PC-3 (cell line): ENCODE measurements at regions not wholly inside any gene's neighbourhood (a gene's known extent, or its start where the extent isn't known, plus 50 kb on each side); places are given as distances from the start of the nearest gene placed in this dataset.

ENCODE experiments used
- ATAC-seq: fragments of 200-7000 bp; cut with Tn5 transposase; 2 replicates; pipeline ENCODE4 v1.9.1; 2020; ENCODE audit warnings: mild to moderate bottlenecking, moderate library complexity
- BruUV-seq: library from RNA; stranded (reverse); fragments of 400-500 nt; replicated peaks from 2 replicates; lab custom pipeline; 2021; lab: Mats Ljungman, UMichigan
- CTCF ChIA-PET: fragments of 300-600 bp; sonication (Branson Sonifier 250); formaldehyde crosslinking; loops from one replicate; lab custom pipeline; 2022; ENCODE audit warnings: antibody characterized with exemption; lab: Charles Lee
- POLR2A ChIA-PET: fragments of 300-600 bp; sonication (Branson Sonifier 250); formaldehyde crosslinking; loops from one replicate; lab custom pipeline; 2022; ENCODE audit warnings: antibody characterized with exemption; ENCODE audit not compliant: unreplicated experiment; lab: Charles Lee
- DNase-seq: peaks from one replicate; pipeline ENCODE4 v3.0.0-alpha.2; 2015
- H2AFZ ChIP-seq: fragments of 300-600 bp; sonication (generic); 2 replicates; pipeline ENCODE4 v1.6.0; 2016; ENCODE audit warnings: antibody characterized with exemption, low read length
- H3F3A ChIP-seq: fragments of 300-600 bp; sonication (generic); one replicate; pipeline ENCODE4 v1.6.0; 2017; ENCODE audit warnings: antibody characterized with exemption, low read length, control low read depth, mild to moderate bottlenecking; ENCODE audit not compliant: unreplicated experiment
- H3K27ac ChIP-seq: fragments of 300-600 bp; sonication (generic); 2 replicates; pipeline ENCODE4 v1.5.1; 2016; ENCODE audit warnings: mild to moderate bottlenecking, low read length
- H3K27me3 ChIP-seq: fragments of 300-600 bp; sonication (generic); 2 replicates; pipeline ENCODE4 v1.6.1; 2016; ENCODE audit warnings: low read length, mixed read lengths
- H3K36me3 ChIP-seq: fragments of 300-600 bp; sonication (generic); 2 replicates; pipeline ENCODE4 v1.6.1; 2016; ENCODE audit warnings: low read depth, mixed run types, low read length, mixed read lengths
- H3K4me1 ChIP-seq: fragments of 300-600 bp; sonication (generic); 2 replicates; pipeline ENCODE4 v1.5.1; 2016; ENCODE audit warnings: low read length; ENCODE audit not compliant: insufficient read depth
- H3K4me2 ChIP-seq: fragments of 300-600 bp; sonication (generic); 2 replicates; pipeline ENCODE4 v1.6.0; 2016; ENCODE audit warnings: low read length
- H3K4me3 ChIP-seq: fragments of 300-600 bp; sonication (generic); 2 replicates; pipeline ENCODE4 v1.5.1; 2016; ENCODE audit warnings: mild to moderate bottlenecking, low read length, mixed read lengths
- H3K79me2 ChIP-seq: fragments of 300-600 bp; sonication (generic); 2 replicates; pipeline ENCODE4 v1.6.1; 2017; ENCODE audit warnings: low read length, mixed read lengths
- H3K9ac ChIP-seq: fragments of 300-600 bp; sonication (generic); 2 replicates; pipeline ENCODE4 v1.6.0; 2016; ENCODE audit warnings: mild to moderate bottlenecking, low read length
- H3K9me2 ChIP-seq: fragments of 300-600 bp; sonication (generic); replicated peaks from 2 replicates; pipeline ENCODE4 v1.6.1; 2016; ENCODE audit warnings: mixed run types, low read length, mixed read lengths
- H3K9me3 ChIP-seq: fragments of 300-600 bp; sonication (generic); 2 replicates; pipeline ENCODE4 v1.6.1; 2016; ENCODE audit warnings: low read length, mixed read lengths
- H4K20me1 ChIP-seq: fragments of 300-600 bp; sonication (generic); 2 replicates; pipeline ENCODE4 v1.6.1; 2016; ENCODE audit warnings: low read length, mixed read lengths
- CTCF ChIP-seq: fragments of 300-600 bp; sonication (generic); conservative IDR thresholded peaks from 2 replicates; pipeline ENCODE4 v1.5.1; 2017; ENCODE audit warnings: antibody characterized with exemption, low read depth, mild to moderate bottlenecking, low read length
- EZH2 ChIP-seq: fragments of 300-600 bp; sonication (generic); IDR thresholded peaks from one replicate; pipeline ENCODE4 v1.6.1; 2017; ENCODE audit warnings: antibody characterized with exemption, mild to moderate bottlenecking, low read length; ENCODE audit not compliant: unreplicated experiment
- EZH2phosphoT487 ChIP-seq: fragments of 300-600 bp; sonication (generic); IDR thresholded peaks from 2 replicates; pipeline ENCODE4 v1.6.1; 2018; ENCODE audit warnings: mild to moderate bottlenecking, antibody characterized with exemption, low read length, borderline replicate concordance
- intact Hi-C: fragments of 100-400 bp; cut with micrococcal nuclease; formaldehyde crosslinking; loops from 2 replicates; pipeline ENCODE4 v1.9.0; 2023

GRCh38 chr11:42571131-42571877 lies 740.5 kb upstream of the API5 start:
- Histone ChIP-seq H3K36me3 (no peaks in the 10 kb centered on the region), H3K27me3 (no peaks in the 10 kb centered on the region), H3K4me1 (no peaks in the 10 kb centered on the region), H3K9ac (no peak overlapping the region), H3K79me2 (no peaks in the 10 kb centered on the region), H3K4me3 (no peak overlapping the region), H3F3A (no peaks in the 10 kb centered on the region), H3K4me2 (no peak overlapping the region), H4K20me1 (no peaks in the 10 kb centered on the region), H3K9me3 (no peaks in the 10 kb centered on the region), H3K27ac (no peak overlapping the region), H3K9me2 (no peaks in the 10 kb centered on the region), H2AFZ (no peak overlapping the region)
- intact Hi-C loops: no loop called here
- ChIA-PET POLR2A (no interaction called here), CTCF (no interaction called here)
- no peak for ATAC-seq
- BruUV-seq: no TSS peak
- DNase-seq: no peak
- no peak for TF ChIP-seq EZH2

GRCh38 chr11:42571878-42572610 lies 739.8 kb upstream of the API5 start:
- Histone ChIP-seq H3K27ac (no peak overlapping the region), H3K27me3 (no peaks in the 10 kb centered on the region), H2AFZ (no peak overlapping the region), H3K36me3 (no peaks in the 10 kb centered on the region), H3F3A (no peaks in the 10 kb centered on the region), H3K9me3 (no peaks in the 10 kb centered on the region), H3K4me2 (no peak overlapping the region), H3K79me2 (no peaks in the 10 kb centered on the region), H3K4me3 (no peak overlapping the region), H3K9me2 (no peaks in the 10 kb centered on the region), H3K4me1 (no peaks in the 10 kb centered on the region), H4K20me1 (no peaks in the 10 kb centered on the region), H3K9ac (no peak overlapping the region)
- DNase-seq: no peak
- no peak for ATAC-seq
- intact Hi-C loops: no loop called here
- BruUV-seq: no TSS peak
- ChIA-PET CTCF (no interaction called here), POLR2A (no interaction called here)
- TF ChIP-seq EZH2phosphoT487: no peak
- no peak for TF ChIP-seq CTCF
- no peak for TF ChIP-seq EZH2

GRCh38 chr11:42576318-42576717 lies 735.5 kb upstream of the API5 start:
- no TSS peak for BruUV-seq
- H3F3A ChIP-seq: no peaks in the 10 kb centered on the region
- no peak overlapping the region for H3K4me3 ChIP-seq
- no peaks in the 10 kb centered on the region for H3K36me3 ChIP-seq
- no peaks in the 10 kb centered on the region for H3K79me2 ChIP-seq
- no peak overlapping the region for H3K9ac ChIP-seq
- no peaks in the 10 kb centered on the region for H3K27me3 ChIP-seq
- H3K4me1 ChIP-seq: no peaks in the 10 kb centered on the region
- ChIA-PET POLR2A (no interaction called here), CTCF (no interaction called here)
- TF ChIP-seq EZH2phosphoT487 (no peak), EZH2 (no peak), CTCF (no peak)
- intact Hi-C loops: no loop called here
- no peaks in the 10 kb centered on the region for H4K20me1 ChIP-seq
- no peak overlapping the region for H2AFZ ChIP-seq
- DNase-seq (no peak), ATAC-seq (no peak)
- no peak overlapping the region for H3K4me2 ChIP-seq
- no peak overlapping the region for H3K27ac ChIP-seq
- H3K9me3 ChIP-seq: no peaks in the 10 kb centered on the region
- no peaks in the 10 kb centered on the region for H3K9me2 ChIP-seq
